HG02973 (cell line): ENCODE measurements at regions not wholly inside any gene's neighbourhood (a gene's known extent, or its start where the extent isn't known, plus 50 kb on each side); places are given as distances from the start of the nearest gene placed in this dataset.
A peak's percentile ranks its signal among the peaks of the same experiment; 100 is the strongest.
"Not testable (repeated sequence)": the region's sequence is repeated elsewhere in the genome, so short reads cannot be mapped to it uniquely, and the experiment has no call there.

Source experiments
- ATAC-seq: cut with Tn5 transposase; IDR thresholded peaks from one replicate; pipeline ENCODE4 v1.9.1; 2021; ENCODE audit warnings: moderate library complexity; ENCODE audit not compliant: unreplicated experiment

- ATAC-seq = not testable (repeated sequence)
Observed at GRCh38 chr6:15907220-15907913, 221.5 kb upstream of the MYLIP start.

GRCh38 chr6:15906420-15907016 lies 222.4 kb upstream of the MYLIP start:
- no peak for ATAC-seq

- no peak for ATAC-seq
Observed at GRCh38 chr6:15905488-15906419, 223.1 kb upstream of the MYLIP start.

- ATAC-seq = no peak
Observed at GRCh38 chr6:15904651-15905376, 224.1 kb upstream of the MYLIP start.

- ATAC-seq = peak; percentile 87
Observed at GRCh38 chr6:15901141-15902115, 227.5 kb upstream of the MYLIP start.

- no peak for ATAC-seq
Observed at GRCh38 chr6:15898693-15899092, 230.2 kb upstream of the MYLIP start.

- no peak for ATAC-seq
Observed at GRCh38 chr6:15897063-15897876, 231.6 kb upstream of the MYLIP start.

GRCh38 chr6:15894973-15895725 lies 232.3 kb upstream of the DTNBP1 start:
- no peak for ATAC-seq

GRCh38 chr6:15893556-15894253 lies 230.9 kb upstream of the DTNBP1 start:
- no peak for ATAC-seq

GRCh38 chr6:15892369-15892768 lies 229.5 kb upstream of the DTNBP1 start:
- ATAC-seq = no peak

GRCh38 chr6:15888798-15889772 lies 226.3 kb upstream of the DTNBP1 start:
- no peak for ATAC-seq

- ATAC-seq = no peak
Observed at GRCh38 chr6:15887491-15888461, 224.9 kb upstream of the DTNBP1 start.

GRCh38 chr6:15885624-15886023 lies 222.8 kb upstream of the DTNBP1 start:
- no peak for ATAC-seq

- not testable (repeated sequence) for ATAC-seq
Observed at GRCh38 chr6:15883593-15883992, 220.8 kb upstream of the DTNBP1 start.

- ATAC-seq = no peak
Observed at GRCh38 chr6:15882915-15883314, 220.1 kb upstream of the DTNBP1 start.
